ENCODE measurements at regions not wholly inside any gene's neighbourhood (a gene's known extent, or its start where the extent isn't known, plus 50 kb on each side); places are given as distances from the start of the nearest gene placed in this dataset.

GRCh38 chr1:101291562-101292380, 55.0 kb downstream of the S1PR1 start:
- no peak for TF ChIP-seq EP300 (IDR thresholded peaks at IDR 0.05)
- no peak for TF ChIP-seq CTCF (IDR thresholded peaks at IDR 0.05)
- no peak for TF ChIP-seq POLR2A (IDR thresholded peaks at IDR 0.05)
